ENCODE measurements at regions not wholly inside any gene's neighbourhood (a gene's known extent, or its start where the extent isn't known, plus 50 kb on each side); places are given as distances from the start of the nearest gene placed in this dataset.

DNA sequence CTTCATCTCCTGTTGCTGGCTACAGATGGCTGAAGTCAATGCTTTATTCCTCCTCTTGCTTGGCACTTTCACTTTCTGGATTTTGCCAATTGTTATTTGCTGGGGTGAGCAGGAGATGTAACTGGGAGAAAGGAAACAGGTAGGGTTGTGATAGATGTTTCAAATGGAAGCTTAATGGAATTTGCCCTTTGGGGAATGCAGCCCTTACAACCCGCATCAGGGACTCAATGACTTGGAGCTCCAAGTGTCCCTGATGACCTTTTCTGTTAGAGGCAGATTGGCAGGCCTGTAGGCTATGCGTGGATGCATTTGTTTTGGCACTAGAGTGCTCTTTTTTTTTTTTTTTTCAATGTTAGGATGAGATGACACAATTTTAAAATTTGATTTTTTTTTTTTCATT, 219.9 kb upstream of the GLRA1 start:
- TF ChIP-seq CTCF (IDR thresholded peaks at IDR 0.05): no peak
- no peak for TF ChIP-seq POLR2A (IDR thresholded peaks at IDR 0.05)

Data from esophagus squamous epithelium (tissue), 4 donors.